Mesothelial cell of epicardium (in vitro differentiated cells): ENCODE measurements at regions not wholly inside any gene's neighbourhood (a gene's known extent, or its start where the extent isn't known, plus 50 kb on each side); places are given as distances from the start of the nearest gene placed in this dataset.
A peak's percentile ranks its signal among the peaks of the same experiment; 100 is the strongest.

Experiments used
- DNase-seq, 2 experiments: peaks; one replicate each; pipeline ENCODE4 v3.0.0; 2021; ENCODE audit warnings: low spot score in 2 of 2; ENCODE audit not compliant: unreplicated experiment in 2 of 2
- H3K27ac Mint-ChIP-seq: 2 replicates; pipeline ENCODE4 v1.8.0; 2021; ENCODE audit warnings: mixed read lengths
- H3K27me3 Mint-ChIP-seq: 2 replicates; pipeline ENCODE4 v1.8.0; 2021; ENCODE audit warnings: low read depth, mixed read lengths
- H3K36me3 Mint-ChIP-seq: 2 replicates; pipeline ENCODE4 v1.8.0; 2021; ENCODE audit warnings: mixed read lengths
- H3K4me1 Mint-ChIP-seq: 2 replicates; pipeline ENCODE4 v1.8.0; 2021; ENCODE audit warnings: mixed read lengths
- H3K4me3 Mint-ChIP-seq: 2 replicates; pipeline ENCODE4 v1.8.0; 2021; ENCODE audit warnings: mild to moderate bottlenecking, moderate library complexity, mixed read lengths
- H3K9me3 Mint-ChIP-seq: 2 replicates; pipeline ENCODE4 v1.8.0; 2021; ENCODE audit warnings: mixed read lengths
- TF ChIP-seq, protein P1 (sequence below): fragments of 200-600 bp; sonication (generic); IDR thresholded peaks from one replicate; pipeline ENCODE4 v1.5.0; 2021; ENCODE audit warnings: antibody characterized with exemption; ENCODE audit not compliant: unreplicated experiment

DNA sequence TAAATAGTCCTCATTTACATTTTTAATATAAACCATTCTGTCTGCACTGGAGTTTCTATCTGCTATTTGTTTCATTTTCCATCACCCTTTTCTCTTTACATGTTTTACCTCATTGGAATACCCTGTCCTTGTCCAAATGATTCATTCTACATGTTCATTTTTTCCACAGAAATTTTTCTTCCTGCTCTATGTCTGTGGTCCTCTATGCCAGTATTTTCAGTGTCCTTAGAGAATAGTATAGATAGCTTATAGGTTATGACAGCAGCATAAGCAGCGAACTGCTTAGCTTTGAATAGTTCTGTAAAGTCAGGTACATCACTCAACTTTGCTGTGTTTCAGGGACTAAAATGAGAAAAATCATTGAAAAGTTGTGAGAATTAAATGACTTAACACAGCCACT is 742.3 kb upstream of the CBLB start:
- TF ChIP-seq, protein P1, sequence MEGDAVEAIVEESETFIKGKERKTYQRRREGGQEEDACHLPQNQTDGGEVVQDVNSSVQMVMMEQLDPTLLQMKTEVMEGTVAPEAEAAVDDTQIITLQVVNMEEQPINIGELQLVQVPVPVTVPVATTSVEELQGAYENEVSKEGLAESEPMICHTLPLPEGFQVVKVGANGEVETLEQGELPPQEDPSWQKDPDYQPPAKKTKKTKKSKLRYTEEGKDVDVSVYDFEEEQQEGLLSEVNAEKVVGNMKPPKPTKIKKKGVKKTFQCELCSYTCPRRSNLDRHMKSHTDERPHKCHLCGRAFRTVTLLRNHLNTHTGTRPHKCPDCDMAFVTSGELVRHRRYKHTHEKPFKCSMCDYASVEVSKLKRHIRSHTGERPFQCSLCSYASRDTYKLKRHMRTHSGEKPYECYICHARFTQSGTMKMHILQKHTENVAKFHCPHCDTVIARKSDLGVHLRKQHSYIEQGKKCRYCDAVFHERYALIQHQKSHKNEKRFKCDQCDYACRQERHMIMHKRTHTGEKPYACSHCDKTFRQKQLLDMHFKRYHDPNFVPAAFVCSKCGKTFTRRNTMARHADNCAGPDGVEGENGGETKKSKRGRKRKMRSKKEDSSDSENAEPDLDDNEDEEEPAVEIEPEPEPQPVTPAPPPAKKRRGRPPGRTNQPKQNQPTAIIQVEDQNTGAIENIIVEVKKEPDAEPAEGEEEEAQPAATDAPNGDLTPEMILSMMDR = no peak
- H3K36me3 Mint-ChIP-seq = peaks cover 16% of the 10 kb centered on the region
- peak overlapping the region; percentile 63 for H3K27ac Mint-ChIP-seq
- peaks cover 31% of the 10 kb centered on the region for H3K4me1 Mint-ChIP-seq
- H3K27me3 Mint-ChIP-seq = no peaks in the 10 kb centered on the region
- DNase-seq = no peak
- no peak overlapping the region for H3K4me3 Mint-ChIP-seq
- peaks cover 22% of the 10 kb centered on the region for H3K9me3 Mint-ChIP-seq

DNA sequence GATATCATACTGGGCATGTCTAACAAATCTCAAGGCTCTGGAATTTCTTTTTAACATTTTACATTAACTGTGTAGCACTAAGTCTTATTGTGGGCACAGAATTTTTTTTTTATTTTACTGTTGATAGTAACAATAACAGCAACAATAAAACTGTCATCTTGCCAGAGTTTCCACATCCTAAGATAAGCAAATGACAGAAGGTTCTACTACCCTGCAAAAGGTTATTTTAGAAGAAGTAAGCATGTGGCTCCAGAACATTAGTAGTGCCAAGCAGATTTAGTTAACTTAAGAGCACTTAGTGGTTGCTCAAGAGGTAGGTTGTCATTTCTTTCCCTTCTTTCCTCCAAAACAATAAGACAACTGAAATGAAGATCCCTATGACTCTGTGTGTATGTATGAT is 743.0 kb upstream of the CBLB start:
- no peak for DNase-seq
- peaks cover 13% of the 10 kb centered on the region for H3K36me3 Mint-ChIP-seq

DNA sequence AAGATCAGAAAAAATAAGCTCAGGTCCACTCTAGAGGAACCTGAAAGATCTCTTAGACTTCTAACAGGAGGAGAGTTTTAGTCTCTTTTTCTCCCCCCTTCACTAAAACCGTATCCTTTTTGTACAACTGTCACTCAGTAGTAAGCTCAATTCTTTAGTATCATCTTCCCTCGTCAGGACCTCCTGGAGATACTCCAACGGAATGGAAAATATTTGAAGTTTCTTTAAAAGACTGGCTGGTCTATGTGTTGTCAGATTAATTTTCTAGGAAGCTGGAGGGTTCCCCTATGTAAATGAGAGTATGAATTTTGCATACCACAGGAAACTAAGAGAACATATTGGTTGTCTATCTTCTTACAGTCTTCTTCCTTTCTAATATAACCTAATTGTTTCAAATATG is 747.7 kb upstream of the CBLB start:
- Mint-ChIP-seq H3K36me3 (peaks cover 12% of the 10 kb centered on the region), H3K4me3 (no peak overlapping the region), H3K9me3 (peaks cover 17% of the 10 kb centered on the region), H3K4me1 (peaks cover 17% of the 10 kb centered on the region), H3K27ac (no peak overlapping the region), H3K27me3 (no peaks in the 10 kb centered on the region)
- DNase-seq = no peak
- TF ChIP-seq, protein P1 = no peak

More for the DNA sequence above, 743.0 kb upstream of the CBLB start:
- H3K4me1 Mint-ChIP-seq = peaks cover 38% of the 10 kb centered on the region
- peaks cover 22% of the 10 kb centered on the region for H3K9me3 Mint-ChIP-seq
- H3K27ac Mint-ChIP-seq = peak overlapping the region; percentile 41
- no peaks in the 10 kb centered on the region for H3K27me3 Mint-ChIP-seq
- TF ChIP-seq, protein P1 = no peak
- H3K4me3 Mint-ChIP-seq = no peak overlapping the region

GRCh38 chr3:106617276-106617675 is 748.5 kb upstream of the CBLB start:
- no peak for DNase-seq
- Mint-ChIP-seq H3K4me1 (peaks cover 12% of the 10 kb centered on the region), H3K27ac (no peak overlapping the region), H3K4me3 (no peak overlapping the region), H3K27me3 (no peaks in the 10 kb centered on the region), H3K9me3 (peaks cover 23% of the 10 kb centered on the region), H3K36me3 (peaks cover 14% of the 10 kb centered on the region)
- TF ChIP-seq, protein P1 = no peak

DNA sequence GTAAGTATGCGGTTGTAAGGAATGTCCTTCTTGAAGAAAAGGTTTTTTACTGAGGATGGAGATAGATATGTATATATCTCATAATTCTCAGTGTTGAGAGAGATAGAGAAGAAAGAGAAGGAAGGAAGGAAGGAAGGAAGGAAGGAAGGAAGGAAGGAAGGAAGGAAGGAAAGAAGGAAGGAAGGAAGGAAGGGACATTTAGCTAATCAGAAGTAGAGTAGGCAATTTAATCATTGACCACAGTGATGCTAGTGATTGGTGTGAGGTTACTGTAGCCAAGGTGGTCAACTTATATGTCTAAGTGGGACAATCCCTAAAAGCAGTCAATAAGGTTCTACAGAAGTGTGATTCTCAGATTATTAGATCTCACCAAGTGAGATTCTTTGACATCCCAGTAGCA is 751.8 kb upstream of the CBLB start:
- TF ChIP-seq, protein P1 = no peak
- Mint-ChIP-seq H3K27me3 (no peaks in the 10 kb centered on the region), H3K27ac (no peak overlapping the region), H3K36me3 (peaks cover 14% of the 10 kb centered on the region), H3K4me3 (no peak overlapping the region), H3K9me3 (peaks cover 27% of the 10 kb centered on the region), H3K4me1 (peaks cover 18% of the 10 kb centered on the region)
- DNase-seq = no peak

- Mint-ChIP-seq H3K36me3 (peaks cover 14% of the 10 kb centered on the region), H3K9me3 (peaks cover 27% of the 10 kb centered on the region), H3K4me1 (peaks cover 30% of the 10 kb centered on the region), H3K27me3 (no peaks in the 10 kb centered on the region), H3K27ac (no peak overlapping the region), H3K4me3 (no peak overlapping the region)
- TF ChIP-seq, protein P1 = no peak
- no peak for DNase-seq
Observed at GRCh38 chr3:106624154-106624553, 753.1 kb upstream of the CCDC54 start.
